GM23338 (cell line): ENCODE measurements at regions not wholly inside any gene's neighbourhood (a gene's known extent, or its start where the extent isn't known, plus 50 kb on each side); places are given as distances from the start of the nearest gene placed in this dataset.

Source experiments
- ATAC-seq: fragments of 200-7000 bp; cut with Tn5 transposase; 3 replicates; pipeline ENCODE4 v1.9.1; 2020
- DNase-seq: peaks from one replicate; pipeline ENCODE4 v3.0.0-alpha.2; 2015; ENCODE audit warnings: low spot score
- H2AFZ ChIP-seq: fragments of 200-600 bp; sonication (generic); 2 replicates; pipeline ENCODE4 v1.8.0; 2016; ENCODE audit warnings: antibody characterized with exemption, mild to moderate bottlenecking, moderate library complexity
- H3F3A ChIP-seq: fragments of 200-600 bp; sonication (generic); replicated peaks from 2 replicates; pipeline ENCODE4 v1.8.0; 2017; ENCODE audit warnings: antibody characterized with exemption, mixed run types, low read depth
- H3K27ac ChIP-seq: fragments of 200-600 bp; sonication (generic); 2 replicates; pipeline ENCODE4 v1.6.1; 2016; ENCODE audit warnings: low read depth
- H3K27me3 ChIP-seq: fragments of 200-600 bp; sonication (generic); 2 replicates; pipeline ENCODE4 v1.8.0; 2016; ENCODE audit warnings: mild to moderate bottlenecking, mixed run types, moderate library complexity; ENCODE audit not compliant: insufficient read depth
- H3K36me3 ChIP-seq: fragments of 200-600 bp; sonication (generic); 2 replicates; pipeline ENCODE4 v1.8.0; 2016; ENCODE audit warnings: mild to moderate bottlenecking; ENCODE audit not compliant: insufficient read depth
- H3K4me1 ChIP-seq: fragments of 200-600 bp; sonication (generic); 2 replicates; pipeline ENCODE4 v1.8.0; 2016; ENCODE audit warnings: mild to moderate bottlenecking, moderate library complexity; ENCODE audit not compliant: insufficient read depth
- H3K4me2 ChIP-seq: fragments of 200-600 bp; sonication (generic); 2 replicates; pipeline ENCODE4 v1.7.1; 2017; ENCODE audit warnings: mixed run types
- H3K4me3 ChIP-seq: fragments of 200-600 bp; sonication (generic); 2 replicates; pipeline ENCODE4 v1.6.1; 2016; ENCODE audit warnings: mixed run types
- H3K79me2 ChIP-seq: fragments of 200-600 bp; sonication (generic); replicated peaks from 2 replicates; pipeline ENCODE4 v1.8.0; 2017; ENCODE audit warnings: mild to moderate bottlenecking; ENCODE audit not compliant: insufficient read depth
- H3K9me2 ChIP-seq: fragments of 200-600 bp; sonication (generic); 2 replicates; pipeline ENCODE4 v1.8.0; 2017; ENCODE audit not compliant: insufficient read depth
- H4K20me1 ChIP-seq: fragments of 200-600 bp; sonication (generic); replicated peaks from 2 replicates; pipeline ENCODE4 v1.8.0; 2017; ENCODE audit warnings: mild to moderate bottlenecking; ENCODE audit not compliant: insufficient read depth
- H3K27ac Mint-ChIP-seq: 2 replicates; pipeline ENCODE4 v1.8.0; 2020; ENCODE audit warnings: inconsistent platforms, mild to moderate bottlenecking, moderate library complexity, mixed read lengths
- H3K27me3 Mint-ChIP-seq: 3 replicates; pipeline ENCODE4 v1.8.0; 2022; ENCODE audit warnings: low read depth, mild to moderate bottlenecking, moderate library complexity, mixed read lengths, inconsistent platforms; ENCODE audit not compliant: insufficient read depth, poor library complexity
- H3K36me3 Mint-ChIP-seq: 3 replicates; pipeline ENCODE4 v1.8.0; 2021; ENCODE audit warnings: low read depth, mild to moderate bottlenecking, inconsistent platforms, moderate library complexity, mixed read lengths
- H3K4me1 Mint-ChIP-seq: 3 replicates; pipeline ENCODE4 v1.8.0; 2020; ENCODE audit warnings: mild to moderate bottlenecking, inconsistent platforms, mixed read lengths
- H3K4me3 Mint-ChIP-seq: 3 replicates; pipeline ENCODE4 v1.8.0; 2021; ENCODE audit warnings: moderate library complexity, mild to moderate bottlenecking, inconsistent platforms, mixed read lengths
- H3K9me3 Mint-ChIP-seq: 3 replicates; pipeline ENCODE4 v1.8.0; 2020; ENCODE audit warnings: moderate library complexity, mild to moderate bottlenecking, inconsistent platforms, mixed read lengths
- CTCF ChIP-seq, 2 experiments: fragments of 200-600 bp in 1 of 2; sonication (generic) in 1 of 2; conservative IDR thresholded peaks; 2 replicates each; pipeline versions ENCODE4 v1.5.1 to v1.6.1; 2016 to 2017; ENCODE audit warnings: antibody characterized with exemption in 2 of 2, low read depth in 2 of 2, mild to moderate bottlenecking in 2 of 2, moderate library complexity in 1 of 2
- ETS1 ChIP-seq: IDR thresholded peaks from 2 replicates; pipeline ENCODE4 v1.6.1; 2016; ENCODE audit warnings: antibody characterized with exemption
- EZH2 ChIP-seq: fragments of 200-600 bp; sonication (generic); IDR thresholded peaks from one replicate; pipeline ENCODE4 v1.8.0; 2017; ENCODE audit warnings: antibody characterized with exemption, mild to moderate bottlenecking, low read depth; ENCODE audit not compliant: unreplicated experiment
- EZH2phosphoT487 ChIP-seq: fragments of 200-600 bp; sonication (generic); IDR thresholded peaks from one replicate; pipeline ENCODE4 v1.8.1; 2018; ENCODE audit warnings: antibody characterized with exemption; ENCODE audit not compliant: unreplicated experiment
- JUNB ChIP-seq: IDR thresholded peaks from one replicate; pipeline ENCODE4 v1.6.1; 2016; ENCODE audit warnings: antibody characterized with exemption; ENCODE audit not compliant: unreplicated experiment
- NANOG ChIP-seq: IDR thresholded peaks from 2 replicates; pipeline ENCODE4 v1.6.1; 2016; ENCODE audit warnings: antibody characterized with exemption, borderline replicate concordance
- STAT1 ChIP-seq: IDR thresholded peaks from one replicate; pipeline ENCODE4 v1.6.1; 2016; ENCODE audit warnings: antibody characterized with exemption; ENCODE audit not compliant: unreplicated experiment
- ZNF114 ChIP-seq: fragments of 250-450 bp; sonication (Bioruptor Pico); IDR thresholded peaks from 2 replicates; pipeline ENCODE4 v1.5.0; 2020; ENCODE audit warnings: mild to moderate bottlenecking, moderate library complexity
- ZNF331 ChIP-seq: fragments of 250-450 bp; sonication (Bioruptor Pico); IDR thresholded peaks from 2 replicates; pipeline ENCODE4 v1.5.0; 2020; ENCODE audit warnings: low read depth, mild to moderate bottlenecking, moderate library complexity

GRCh38 chr4:26235500-26235899, 85.3 kb upstream of the RBPJ start:
- H3K9me2 ChIP-seq: no peaks in the 10 kb centered on the region
- no peak overlapping the region for H3K27ac Mint-ChIP-seq
- H3K4me2 ChIP-seq: no peak overlapping the region
- H3K4me3 Mint-ChIP-seq: no peak overlapping the region
- H3K79me2 ChIP-seq: no peaks in the 10 kb centered on the region
- H3K9me3 Mint-ChIP-seq: no peaks in the 10 kb centered on the region
- H2AFZ ChIP-seq: peak overlapping the region; percentile 79
- peaks cover 17% of the 10 kb centered on the region for H3K4me1 ChIP-seq
- no peak overlapping the region for H3K4me3 ChIP-seq
- peak in 1 of 2 experiments; percentile 21; a peak in 2 of 4 replicates for TF ChIP-seq CTCF (conservative IDR thresholded peaks at IDR 0.05; ENCODE audit: low read depth in 2 of 2)
- no peak for TF ChIP-seq NANOG
- TF ChIP-seq EZH2phosphoT487: no peak
- no peak for TF ChIP-seq JUNB
- no peak for TF ChIP-seq STAT1
- H3K27ac ChIP-seq: no peak overlapping the region
- ATAC-seq: no peak
- no peaks in the 10 kb centered on the region for H4K20me1 ChIP-seq
- peaks cover 20% of the 10 kb centered on the region for H3K4me1 Mint-ChIP-seq
- H3F3A ChIP-seq: no peaks in the 10 kb centered on the region; the same call in 1 of the 2 replicates
- no peak for DNase-seq
- H3K36me3 ChIP-seq: no peaks in the 10 kb centered on the region
- H3K27me3 Mint-ChIP-seq: peaks cover 4% of the 10 kb centered on the region
- no peaks in the 10 kb centered on the region for H3K27me3 ChIP-seq
- no peaks in the 10 kb centered on the region for H3K36me3 Mint-ChIP-seq

- H3F3A ChIP-seq: no peaks in the 10 kb centered on the region; the same call in 1 of the 2 replicates
- Mint-ChIP-seq H3K27ac (no peak overlapping the region), H3K4me1 (peaks cover 20% of the 10 kb centered on the region), H3K36me3 (no peaks in the 10 kb centered on the region), H3K4me3 (no peak overlapping the region), H3K27me3 (peaks cover 7% of the 10 kb centered on the region), H3K9me3 (no peaks in the 10 kb centered on the region)
- no peak for DNase-seq
- no peak overlapping the region for H3K4me3 ChIP-seq
- TF ChIP-seq JUNB (no peak), ETS1 (no peak), EZH2 (no peak), ZNF331 (CRISPR knock-in tag) (no peak), EZH2phosphoT487 (no peak), ZNF114 (CRISPR knock-in tag) (no peak)
- no peaks in the 10 kb centered on the region for H3K79me2 ChIP-seq
- no peaks in the 10 kb centered on the region for H3K9me2 ChIP-seq
- H3K27me3 ChIP-seq: no peaks in the 10 kb centered on the region
- H4K20me1 ChIP-seq: no peaks in the 10 kb centered on the region
- peak overlapping the region; percentile 96 for H2AFZ ChIP-seq
- H3K27ac ChIP-seq: no peak overlapping the region
- H3K36me3 ChIP-seq: no peaks in the 10 kb centered on the region
- no peak overlapping the region for H3K4me2 ChIP-seq
- H3K4me1 ChIP-seq: peaks cover 17% of the 10 kb centered on the region
- ATAC-seq: no peak
Measured at GRCh38 chr4:26237916-26238315, 82.9 kb upstream of the RBPJ start.
